ENCODE measurements at regions not wholly inside any gene's neighbourhood (a gene's known extent, or its start where the extent isn't known, plus 50 kb on each side); places are given as distances from the start of the nearest gene placed in this dataset.

- H3K27ac ChIP-seq (ENCODE audit: insufficient read depth, low read length) = no peak overlapping the region
- H4K5ac ChIP-seq (ENCODE audit: low read depth, low read length) = no peak overlapping the region
- no peak overlapping the region for H2BK120ac ChIP-seq (ENCODE audit: low read depth, low read length)
- intact Hi-C loops (cut with micrococcal nuclease) = no loop called here
- no peak overlapping the region for H3K18ac ChIP-seq (ENCODE audit: low read depth, low read length)
- TF ChIP-seq MXI1 (IDR thresholded peaks at IDR 0.05; ENCODE audit: borderline replicate concordance, low read depth, low read length) (no peak), RCOR1 (IDR thresholded peaks at IDR 0.05; ENCODE audit: insufficient replicate concordance, low read length) (no peak), ELK1 (IDR thresholded peaks at IDR 0.05; ENCODE audit: borderline replicate concordance, low read depth, low read length) (no peak), CEBPB (IDR thresholded peaks at IDR 0.05; ENCODE audit: low read depth, low read length) (no peak), MAFK (IDR thresholded peaks at IDR 0.05; ENCODE audit: low read depth, low read length) (no peak), BHLHE40 (IDR thresholded peaks at IDR 0.05; ENCODE audit: low read depth, low read length) (no peak), POLR2A (IDR thresholded peaks at IDR 0.05; ENCODE audit: low read depth, low read length) (no peak), NFE2L2 (IDR thresholded peaks at IDR 0.05; ENCODE audit: low read depth, low read length) (no peak), SMC3 (IDR thresholded peaks at IDR 0.05; ENCODE audit: low read depth, low read length) (no peak), RAD21 (IDR thresholded peaks at IDR 0.05; ENCODE audit: low read length) (no peak), USF2 (IDR thresholded peaks at IDR 0.05; ENCODE audit: low read depth, low read length) (no peak), RFX5 (IDR thresholded peaks at IDR 0.05; ENCODE audit: low read depth, low read length) (no peak), CHD1 (IDR thresholded peaks at IDR 0.05; ENCODE audit: low read depth, low read length) (no peak), CTCF (conservative IDR thresholded peaks at IDR 0.05; ENCODE audit: low read depth, low read length) (no peak), MAZ (IDR thresholded peaks at IDR 0.05; ENCODE audit: borderline replicate concordance, low read depth, low read length) (no peak), FOS (IDR thresholded peaks at IDR 0.05; ENCODE audit: low read depth, low read length) (no peak)
- H4K91ac ChIP-seq (ENCODE audit: insufficient read depth, low read depth, low read length) = no peak overlapping the region
- dilution Hi-C loops (cut with HindIII; ENCODE audit: low sequenced_read_pairs, unreplicated experiment) = no loop called here
- H3K9me3 ChIP-seq (ENCODE audit: control insufficient read depth, insufficient read depth, low read length) = no peaks in the 10 kb centered on the region
- H3K4ac ChIP-seq (ENCODE audit: low read depth, low read length) = peak overlapping the region; percentile 67
- DNase-seq = no peak
- H3K79me1 ChIP-seq (ENCODE audit: low read depth in 1 of 2, low read length in 2 of 2) = no peaks in the 10 kb centered on the region
- no peaks in the 10 kb centered on the region for H3K27me3 ChIP-seq (ENCODE audit: control insufficient read depth, insufficient read depth, low read length)
- H2BK20ac ChIP-seq (ENCODE audit: low read depth, low read length) = no peak overlapping the region
- peaks cover 15% of the 10 kb centered on the region for H3K4me1 ChIP-seq (ENCODE audit: control insufficient read depth, insufficient read depth, low read length)
- no peak overlapping the region for H3K4me2 ChIP-seq (ENCODE audit: low read depth, low read length)
- no peak for ATAC-seq (ENCODE audit: low read depth)
- H2BK15ac ChIP-seq (ENCODE audit: low read depth, low read length) = no peak overlapping the region
- peaks cover 3% of the 10 kb centered on the region; the same call in 1 of the 2 replicates for H3K9me1 ChIP-seq (ENCODE audit: insufficient read depth, low read length)
- no TSS peak for BruUV-seq (replicated peaks)
- no peaks in the 10 kb centered on the region for H4K20me1 ChIP-seq (ENCODE audit: insufficient read depth, low read length)
- in situ Hi-C loops (cut with MboI; ENCODE audit: low sequenced_read_pairs) = no loop called here
- ChIA-PET CTCF (interaction anchor here (0.6 kb wide), 1 partner anchor 11 kb away, joined by 3 read pairs; no protein-coding TSS in a partner anchor), POLR2A (ENCODE audit: unreplicated experiment) (no interaction called here)
- no peak overlapping the region for H2AFZ ChIP-seq (replicated peaks; ENCODE audit: low read length, poor library complexity)
- no peak overlapping the region for H3K9ac ChIP-seq (ENCODE audit: low read depth, low read length)
- H2AK9ac ChIP-seq (replicated peaks; ENCODE audit: low read depth, low read length, poor library complexity) = no peak overlapping the region
- H3K36me3 ChIP-seq (ENCODE audit: control insufficient read depth, insufficient read depth, low read length) = no peaks in the 10 kb centered on the region
- no peak overlapping the region for H3K4me3 ChIP-seq (ENCODE audit: insufficient read depth, low read depth, low read length)
- no peak overlapping the region for H3K23ac ChIP-seq (ENCODE audit: low read depth, low read length)
- WGBS, 2 experiments (ENCODE audit: extremely low coverage in 2 of 2, insufficient read length in 1 of 2) = no CpG with 5 or more reads among the region's 3 CpGs
- H3K56ac ChIP-seq (ENCODE audit: extremely low read depth, insufficient read depth, low read length) = no peak overlapping the region
- H3K14ac ChIP-seq (replicated peaks; ENCODE audit: low read depth, low read length) = no peak overlapping the region
- H4K8ac ChIP-seq (ENCODE audit: low read depth in 2 of 2, low read length in 2 of 2) = no peak overlapping the region
- H2AK5ac ChIP-seq (ENCODE audit: low read depth, low read length) = no peak overlapping the region
- no peak overlapping the region for H2BK5ac ChIP-seq (ENCODE audit: low read depth, low read length, poor library complexity, severe bottlenecking)
Measured at GRCh38 chr20:53662595-53662994, 69.0 kb upstream of the ZNF217 start.

Measured in IMR-90 (cell line).